C4-2B (cell line): ENCODE measurements at regions not wholly inside any gene's neighbourhood (a gene's known extent, or its start where the extent isn't known, plus 50 kb on each side); places are given as distances from the start of the nearest gene placed in this dataset.

Experiments
- CTCF ChIP-seq: fragments of 450-650 bp; conservative IDR thresholded peaks from 2 replicates; pipeline ENCODE4 v1.5.1; 2017; ENCODE audit warnings: mild to moderate bottlenecking
- ZFX ChIP-seq: fragments of 450-650 bp; IDR thresholded peaks from 2 replicates; pipeline ENCODE4 v1.6.1; 2017

GRCh38 chr6:139748353-139749146 is 374.1 kb upstream of the CITED2 start:
- no peak for TF ChIP-seq CTCF
- no peak for TF ChIP-seq ZFX
